ENCODE measurements at regions not wholly inside any gene's neighbourhood (a gene's known extent, or its start where the extent isn't known, plus 50 kb on each side); places are given as distances from the start of the nearest gene placed in this dataset.

GRCh38 chr9:107886826-107887225 lies 397.3 kb upstream of the KLF4 start:
- no peak overlapping the region for H3K4me3 Mint-ChIP-seq
- H3K27me3 Mint-ChIP-seq: no peaks in the 10 kb centered on the region
- no peak for DNase-seq
- peaks cover 18 to 23% of the 10 kb centered on the region in 2 donors for H3K4me1 Mint-ChIP-seq
- no peaks in the 10 kb centered on the region for H3K36me3 Mint-ChIP-seq
- peaks cover 3 to 9% of the 10 kb centered on the region in 2 donors for H3K9me3 Mint-ChIP-seq
- ATAC-seq (replicated peaks): no peak
- H3K27ac Mint-ChIP-seq: no peak overlapping the region

DNA sequence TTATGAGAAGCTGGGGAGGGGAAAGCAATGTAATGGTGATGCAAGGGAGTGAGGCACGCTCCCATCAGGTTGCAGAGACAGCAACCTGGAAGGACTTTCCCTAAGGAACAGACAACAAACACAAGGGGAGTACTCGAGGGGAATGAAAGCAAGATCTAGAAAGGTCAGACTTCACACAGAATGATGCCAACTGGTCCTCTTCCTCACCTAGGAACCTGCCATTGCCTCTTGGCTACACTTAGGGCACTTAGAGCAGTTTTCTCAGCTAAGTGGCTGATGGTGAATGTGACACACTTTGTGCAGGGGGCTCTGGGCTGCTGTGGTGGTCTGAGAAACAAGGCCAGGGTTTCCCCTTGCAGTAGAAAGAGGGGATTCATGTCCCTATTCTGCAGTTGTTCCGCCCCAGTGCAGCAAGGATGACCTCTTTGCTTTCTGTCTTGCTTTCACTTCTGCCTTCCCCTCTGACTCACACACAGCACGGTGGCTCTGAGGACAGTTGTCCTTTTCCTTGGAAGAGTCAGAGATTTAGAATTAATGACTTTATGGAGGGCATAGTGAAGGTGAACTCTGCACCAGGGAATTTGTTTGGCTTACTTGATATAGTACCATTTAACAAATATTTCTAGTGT lies 394.0 kb upstream of the KLF4 start:
- H3K27me3 Mint-ChIP-seq: no peaks in the 10 kb centered on the region
- H3K36me3 Mint-ChIP-seq: no peaks in the 10 kb centered on the region
- H3K9me3 Mint-ChIP-seq: no peaks in the 10 kb centered on the region
- DNase-seq (peak; percentile 44), ATAC-seq (replicated peaks) (peak; percentile 99)
- peak overlapping the region; percentile 86 for H3K27ac Mint-ChIP-seq
- H3K4me3 Mint-ChIP-seq: peak overlapping the region; percentile 30 to 43
- H3K4me1 Mint-ChIP-seq: peaks cover 20 to 36% of the 10 kb centered on the region in 2 donors

GRCh38 chr9:107881626-107882300 lies 392.2 kb upstream of the KLF4 start:
- H3K27ac Mint-ChIP-seq: no peak overlapping the region
- no peaks in the 10 kb centered on the region for H3K36me3 Mint-ChIP-seq
- H3K27me3 Mint-ChIP-seq: no peaks in the 10 kb centered on the region
- H3K4me3 Mint-ChIP-seq: no peak overlapping the region
- no peak for ATAC-seq (replicated peaks)
- H3K9me3 Mint-ChIP-seq: no peaks in the 10 kb centered on the region
- peaks cover 28 to 42% of the 10 kb centered on the region in 2 donors for H3K4me1 Mint-ChIP-seq
- no peak for DNase-seq

- H3K4me1 Mint-ChIP-seq: peaks cover 42 to 60% of the 10 kb centered on the region in 2 donors
- H3K27ac Mint-ChIP-seq: peak overlapping the region; percentile 47
Measured at GRCh38 chr9:107878462-107878861, 388.9 kb upstream of the KLF4 start.

DNA sequence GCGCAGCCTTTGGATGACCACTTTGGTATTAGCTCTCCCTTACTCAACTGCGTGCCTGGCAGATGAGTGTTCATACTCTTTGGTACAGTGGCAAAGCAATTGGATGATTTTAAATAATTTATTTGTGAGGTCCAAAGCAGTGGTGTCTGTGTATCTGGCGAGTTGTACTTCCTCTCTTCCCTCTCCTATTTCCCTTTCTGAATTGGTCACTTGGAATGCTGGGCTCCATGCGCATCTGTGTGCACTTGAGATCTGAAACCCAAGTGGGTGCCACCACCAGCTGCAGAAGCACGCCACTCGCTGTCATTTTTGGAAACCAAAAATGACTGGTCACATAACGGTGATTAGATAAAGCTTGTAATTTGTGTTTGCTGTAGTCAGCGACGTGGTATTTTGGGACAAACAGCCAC lies 386.0 kb upstream of the KLF4 start:
- H3K27ac Mint-ChIP-seq: no peak overlapping the region
- H3K4me1 Mint-ChIP-seq: peaks cover 50 to 73% of the 10 kb centered on the region in 2 donors
- no peaks in the 10 kb centered on the region for H3K27me3 Mint-ChIP-seq
- H3K9me3 Mint-ChIP-seq: peaks cover 0 to 3% of the 10 kb centered on the region in 2 donors
- H3K36me3 Mint-ChIP-seq: peaks cover 2 to 4% of the 10 kb centered on the region in 2 donors
- DNase-seq (peak; percentile 34), ATAC-seq (replicated peaks) (peak; percentile 52 to 56)
- peak overlapping the region in 1 of 2 donors; percentile 57 for H3K4me3 Mint-ChIP-seq

More at GRCh38 chr9:107878462-107878861, 388.9 kb upstream of the KLF4 start:
- Mint-ChIP-seq H3K27me3 (no peaks in the 10 kb centered on the region), H3K9me3 (no peaks in the 10 kb centered on the region), H3K36me3 (no peaks in the 10 kb centered on the region), H3K4me3 (peak overlapping the region in 1 of 2 donors; percentile 8)
- ATAC-seq (replicated peaks) (peak; percentile 79 to 80), DNase-seq (no peak)

DNA sequence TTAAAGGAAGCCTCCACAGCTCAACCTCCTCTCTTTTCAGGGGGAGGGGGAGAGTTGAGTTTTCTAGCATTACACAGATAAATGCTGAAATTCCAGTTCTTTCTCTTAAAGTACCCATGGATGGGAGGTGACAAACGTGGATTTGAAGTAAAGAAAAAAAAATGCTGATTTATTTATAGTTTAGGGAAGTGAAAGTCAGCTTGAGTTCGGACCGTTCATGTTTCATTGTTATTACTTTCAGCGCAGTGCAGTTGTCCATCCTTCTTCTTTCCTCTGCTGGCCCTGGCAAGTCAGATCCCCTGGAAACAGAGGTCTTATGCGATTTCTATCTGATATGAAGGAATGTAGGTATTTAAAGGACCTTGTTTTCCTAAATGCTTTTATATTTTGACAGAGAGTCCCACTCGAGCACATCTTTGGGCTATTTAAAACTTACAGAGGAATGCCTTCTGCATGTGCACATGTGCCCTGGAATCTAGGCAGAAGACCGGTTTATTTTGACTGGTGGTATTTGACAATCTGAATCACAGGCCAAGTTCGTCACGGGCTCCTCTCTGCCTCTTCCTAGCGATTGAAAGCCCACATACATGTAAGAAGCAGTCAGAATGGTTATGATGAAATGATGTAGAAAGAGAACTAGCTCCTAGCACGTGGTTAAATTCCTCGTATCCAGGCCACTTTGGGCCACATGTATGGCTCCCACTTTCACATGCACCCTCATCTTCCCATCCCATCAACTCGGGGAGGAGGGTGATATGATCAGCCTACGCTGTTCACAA lies 385.2 kb upstream of the KLF4 start:
- Mint-ChIP-seq H3K27ac (no peak overlapping the region), H3K4me1 (peaks cover 53 to 80% of the 10 kb centered on the region in 2 donors), H3K36me3 (peaks cover 2 to 4% of the 10 kb centered on the region in 2 donors), H3K27me3 (no peaks in the 10 kb centered on the region), H3K9me3 (peaks cover 0 to 4% of the 10 kb centered on the region in 2 donors), H3K4me3 (peak overlapping the region in 1 of 2 donors; percentile 65)
- no peak for DNase-seq
- ATAC-seq (replicated peaks): peak; percentile 66

GRCh38 chr9:107874137-107874536 lies 384.6 kb upstream of the KLF4 start:
- Mint-ChIP-seq H3K27me3 (no peaks in the 10 kb centered on the region), H3K36me3 (peaks cover 2 to 4% of the 10 kb centered on the region in 2 donors), H3K27ac (no peak overlapping the region), H3K4me3 (no peak overlapping the region), H3K4me1 (peaks cover 53 to 79% of the 10 kb centered on the region in 2 donors), H3K9me3 (peaks cover 0 to 4% of the 10 kb centered on the region in 2 donors)
- ATAC-seq (replicated peaks) (peak; percentile 70 to 71), DNase-seq (no peak)

DNA sequence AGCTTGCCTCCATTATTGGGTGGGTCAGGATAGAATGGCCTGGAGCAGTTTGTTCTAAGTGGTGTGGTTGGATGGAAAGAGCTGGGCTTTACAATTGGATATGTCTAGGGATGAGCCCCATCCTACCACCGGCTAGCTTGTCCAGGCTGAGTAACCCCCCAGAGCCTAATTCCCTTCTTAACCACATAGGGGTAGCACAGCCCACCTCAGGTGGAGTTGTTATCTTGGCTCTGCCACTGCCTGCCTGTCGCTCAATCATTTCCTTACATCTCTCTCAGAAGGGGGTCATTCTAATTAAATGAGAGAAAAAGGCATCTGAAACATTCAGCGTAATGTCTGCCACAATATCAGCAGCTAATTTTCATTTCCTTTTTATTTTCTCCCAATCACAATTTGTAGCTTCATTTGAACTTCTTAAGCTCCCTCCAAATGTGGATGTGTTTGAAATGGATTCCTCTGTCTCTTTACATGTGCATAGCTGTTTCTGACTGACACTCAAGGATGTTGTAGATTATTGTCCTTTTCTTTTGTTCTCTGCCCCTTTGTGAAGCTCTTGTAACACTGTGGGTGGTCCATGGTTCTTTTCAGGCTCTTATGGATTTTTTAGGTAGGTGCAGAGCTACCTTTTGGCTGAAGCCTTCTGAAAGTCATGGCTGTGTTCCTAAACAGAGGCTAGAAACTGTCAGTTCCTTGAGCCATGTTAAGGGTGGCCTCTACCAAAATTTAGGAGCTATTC lies 383.1 kb upstream of the KLF4 start:
- Mint-ChIP-seq H3K36me3 (peaks cover 3 to 4% of the 10 kb centered on the region in 2 donors), H3K27ac (peak overlapping the region; percentile 38), H3K9me3 (peaks cover 0 to 4% of the 10 kb centered on the region in 2 donors), H3K4me3 (no peak overlapping the region), H3K27me3 (no peaks in the 10 kb centered on the region), H3K4me1 (peaks cover 60 to 83% of the 10 kb centered on the region in 2 donors)
- no peak for ATAC-seq (replicated peaks)
- no peak for DNase-seq

DNA sequence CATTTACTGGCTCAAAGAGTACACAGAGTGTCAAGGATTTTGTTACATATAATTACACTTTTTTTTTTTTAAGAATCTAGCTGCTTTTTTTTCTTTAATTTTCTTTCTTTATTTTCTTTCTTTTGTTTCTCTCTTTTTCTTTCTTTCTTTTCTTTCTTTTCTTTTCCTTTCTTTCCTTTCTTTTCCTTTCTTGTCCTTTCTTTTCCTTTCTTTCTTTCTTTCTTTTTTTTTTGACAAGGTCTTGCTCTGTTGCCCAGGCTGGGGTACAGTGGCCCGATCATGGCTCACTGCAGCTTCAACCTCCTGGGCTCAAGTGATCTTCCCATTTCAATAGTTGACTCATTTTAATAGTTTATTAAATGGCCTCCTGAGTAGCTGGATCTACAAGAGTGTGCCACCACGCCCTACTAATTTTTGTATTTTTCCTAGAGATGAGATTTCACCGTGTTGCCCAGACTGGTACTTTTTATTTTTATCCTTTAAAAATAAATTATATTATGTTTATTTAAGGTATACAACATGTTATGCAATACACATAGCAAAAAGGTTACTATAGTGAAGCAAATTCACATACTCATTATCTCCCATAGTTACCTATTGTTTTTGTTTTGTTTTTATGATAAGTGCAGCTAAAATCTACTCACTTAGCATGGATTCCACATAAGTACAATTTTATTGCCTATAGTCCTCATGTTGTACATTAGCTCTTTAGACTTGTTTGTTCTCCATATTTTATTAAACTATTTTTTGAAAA lies 381.5 kb upstream of the KLF4 start:
- Mint-ChIP-seq H3K27me3 (no peaks in the 10 kb centered on the region), H3K9me3 (peaks cover 0 to 4% of the 10 kb centered on the region in 2 donors), H3K27ac (peak overlapping the region; percentile 68), H3K4me3 (peak overlapping the region in 1 of 2 donors; percentile 51), H3K4me1 (peaks cover 63 to 88% of the 10 kb centered on the region in 2 donors), H3K36me3 (peaks cover 3 to 4% of the 10 kb centered on the region in 2 donors)
- ATAC-seq (replicated peaks) (no peak), DNase-seq (no peak)

DNA sequence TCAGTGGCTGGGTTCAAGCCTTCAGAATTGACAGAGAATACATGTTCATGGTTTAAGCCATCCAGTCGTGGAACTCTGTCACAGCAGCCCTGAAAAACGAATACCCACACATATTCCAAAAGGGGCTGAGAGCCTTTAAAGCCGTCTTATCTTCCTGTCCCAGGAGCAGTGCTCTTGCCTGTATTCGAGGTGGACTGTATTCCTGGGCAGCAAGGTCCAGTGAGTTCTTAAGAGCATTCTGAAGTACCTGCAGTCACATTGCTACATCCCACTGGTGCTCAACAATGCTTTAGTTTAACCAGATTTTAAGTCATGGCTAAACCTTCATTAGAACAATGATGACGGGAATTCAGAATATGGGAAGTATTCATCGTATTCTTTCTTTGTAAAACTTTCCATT lies 380.7 kb upstream of the KLF4 start:
- DNase-seq (no peak), ATAC-seq (replicated peaks) (no peak)
- Mint-ChIP-seq H3K4me3 (no peak overlapping the region), H3K4me1 (peaks cover 57 to 79% of the 10 kb centered on the region in 2 donors), H3K36me3 (peaks cover 3 to 4% of the 10 kb centered on the region in 2 donors), H3K27ac (no peak overlapping the region), H3K27me3 (no peaks in the 10 kb centered on the region), H3K9me3 (peaks cover 0 to 4% of the 10 kb centered on the region in 2 donors)

- Mint-ChIP-seq H3K36me3 (peaks cover 3 to 4% of the 10 kb centered on the region in 2 donors), H3K9me3 (peaks cover 0 to 4% of the 10 kb centered on the region in 2 donors), H3K4me3 (no peak overlapping the region), H3K27ac (no peak overlapping the region), H3K27me3 (no peaks in the 10 kb centered on the region), H3K4me1 (peaks cover 50 to 75% of the 10 kb centered on the region in 2 donors)
- ATAC-seq (replicated peaks): no peak
- DNase-seq: no peak
Measured at GRCh38 chr9:107869111-107869510, 379.5 kb upstream of the KLF4 start.

- Mint-ChIP-seq H3K27ac (peak overlapping the region; percentile 85), H3K36me3 (peaks cover 3 to 4% of the 10 kb centered on the region in 2 donors), H3K27me3 (no peaks in the 10 kb centered on the region), H3K9me3 (peaks cover 0 to 4% of the 10 kb centered on the region in 2 donors), H3K4me1 (peaks cover 46 to 72% of the 10 kb centered on the region in 2 donors), H3K4me3 (peak overlapping the region; percentile 19 to 57)
- ATAC-seq (replicated peaks): peak; percentile 81 to 83
- no peak for DNase-seq
Measured at GRCh38 chr9:107868186-107868585, 378.6 kb upstream of the KLF4 start.

- H3K27ac Mint-ChIP-seq: no peak overlapping the region
Measured at GRCh38 chr9:107867738-107868137, 378.2 kb upstream of the KLF4 start.

More at GRCh38 chr9:107867738-107868137, 378.2 kb upstream of the KLF4 start:
- H3K27me3 Mint-ChIP-seq: no peaks in the 10 kb centered on the region
- peaks cover 42 to 70% of the 10 kb centered on the region in 2 donors for H3K4me1 Mint-ChIP-seq
- no peak for DNase-seq
- H3K36me3 Mint-ChIP-seq: peaks cover 3 to 4% of the 10 kb centered on the region in 2 donors
- H3K9me3 Mint-ChIP-seq: peaks cover 0 to 4% of the 10 kb centered on the region in 2 donors
- H3K4me3 Mint-ChIP-seq: peak overlapping the region; percentile 19 to 20
- no peak for ATAC-seq (replicated peaks)

All from stimulated activated naive B cell treated with anti-CD40 and anti-IgM and Interleukin-4, amounts not matched to agents 10 μg/mL and 1 μg/mL and 100 μg/mL, for 72 hours (primary cell).